Colonic mucosa (tissue), 4 donors: ENCODE measurements at regions not wholly inside any gene's neighbourhood (a gene's known extent, or its start where the extent isn't known, plus 50 kb on each side); places are given as distances from the start of the nearest gene placed in this dataset.

Source experiments
- DNase-seq: peaks from one replicate; pipeline ENCODE4 v3.0.0-alpha.2; 2020
- H3K27ac ChIP-seq: fragments of 200-600 bp; one replicate; pipeline ENCODE4 v1.8.0; 2021
- H3K27me3 ChIP-seq: fragments of 200-600 bp; one replicate; pipeline ENCODE4 v1.8.0; 2021
- H3K36me3 ChIP-seq: fragments of 200-600 bp; one replicate; pipeline ENCODE4 v1.8.0; 2021
- H3K4me1 ChIP-seq: fragments of 200-600 bp; one replicate; pipeline ENCODE4 v1.8.0; 2021; ENCODE audit warnings: mild to moderate bottlenecking
- H3K4me3 ChIP-seq: fragments of 200-600 bp; one replicate; pipeline ENCODE4 v1.8.0; 2021
- H3K9ac ChIP-seq, 2 donors: one replicate each; pipeline ENCODE4 v1.7.0; 2013; ENCODE audit warnings: control low read depth in 2 of 2, low read depth in 2 of 2, low read length in 2 of 2
- H3K9me3 ChIP-seq: fragments of 200-600 bp; one replicate; pipeline ENCODE4 v1.8.0; 2021
- intact Hi-C: fragments of 100-400 bp; cut with DNase I; formaldehyde crosslinking; loops from one replicate; pipeline ENCODE4 v1.14.1; 2022
- TF ChIP-seq, protein P1 (sequence below): fragments of 200-600 bp; IDR thresholded peaks from one replicate; pipeline ENCODE4 v1.8.0; 2022; ENCODE audit warnings: antibody characterized with exemption, mild to moderate bottlenecking
- donor health status: healthy.
- donor health status: DM: no; HTN: no; CAD: no.
- donor health status: DM: no; HTN: no; CAD: no.

DNA sequence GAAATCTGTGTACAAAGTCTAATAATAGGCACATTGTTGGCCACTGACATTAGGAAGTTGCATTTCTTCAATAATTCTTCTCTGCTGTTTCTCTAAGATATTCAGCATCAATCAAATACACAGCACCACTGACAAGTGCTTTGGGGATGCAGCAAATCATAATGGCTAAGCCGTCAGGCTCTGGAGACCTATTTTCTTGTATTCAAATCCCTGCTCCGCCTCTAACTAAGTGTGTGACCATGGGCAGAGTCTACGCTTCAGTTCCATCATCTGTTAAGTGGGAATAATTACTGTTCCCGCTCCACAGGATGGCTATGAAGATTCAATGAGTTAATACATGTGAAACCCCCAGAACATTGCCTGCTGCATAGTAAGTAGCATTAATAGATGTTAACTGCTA, 176.9 kb downstream of the ADGRL4 start:
- TF ChIP-seq, protein P1, sequence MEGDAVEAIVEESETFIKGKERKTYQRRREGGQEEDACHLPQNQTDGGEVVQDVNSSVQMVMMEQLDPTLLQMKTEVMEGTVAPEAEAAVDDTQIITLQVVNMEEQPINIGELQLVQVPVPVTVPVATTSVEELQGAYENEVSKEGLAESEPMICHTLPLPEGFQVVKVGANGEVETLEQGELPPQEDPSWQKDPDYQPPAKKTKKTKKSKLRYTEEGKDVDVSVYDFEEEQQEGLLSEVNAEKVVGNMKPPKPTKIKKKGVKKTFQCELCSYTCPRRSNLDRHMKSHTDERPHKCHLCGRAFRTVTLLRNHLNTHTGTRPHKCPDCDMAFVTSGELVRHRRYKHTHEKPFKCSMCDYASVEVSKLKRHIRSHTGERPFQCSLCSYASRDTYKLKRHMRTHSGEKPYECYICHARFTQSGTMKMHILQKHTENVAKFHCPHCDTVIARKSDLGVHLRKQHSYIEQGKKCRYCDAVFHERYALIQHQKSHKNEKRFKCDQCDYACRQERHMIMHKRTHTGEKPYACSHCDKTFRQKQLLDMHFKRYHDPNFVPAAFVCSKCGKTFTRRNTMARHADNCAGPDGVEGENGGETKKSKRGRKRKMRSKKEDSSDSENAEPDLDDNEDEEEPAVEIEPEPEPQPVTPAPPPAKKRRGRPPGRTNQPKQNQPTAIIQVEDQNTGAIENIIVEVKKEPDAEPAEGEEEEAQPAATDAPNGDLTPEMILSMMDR = no peak
- intact Hi-C loops = no loop called here
- Histone ChIP-seq H3K4me3 (no peak overlapping the region), H3K36me3 (no peaks in the 10 kb centered on the region), H3K4me1 (no peaks in the 10 kb centered on the region), H3K9me3 (no peaks in the 10 kb centered on the region), H3K27ac (no peak overlapping the region), H3K9ac (no peak overlapping the region), H3K27me3 (no peaks in the 10 kb centered on the region)
- DNase-seq = no peak

DNA sequence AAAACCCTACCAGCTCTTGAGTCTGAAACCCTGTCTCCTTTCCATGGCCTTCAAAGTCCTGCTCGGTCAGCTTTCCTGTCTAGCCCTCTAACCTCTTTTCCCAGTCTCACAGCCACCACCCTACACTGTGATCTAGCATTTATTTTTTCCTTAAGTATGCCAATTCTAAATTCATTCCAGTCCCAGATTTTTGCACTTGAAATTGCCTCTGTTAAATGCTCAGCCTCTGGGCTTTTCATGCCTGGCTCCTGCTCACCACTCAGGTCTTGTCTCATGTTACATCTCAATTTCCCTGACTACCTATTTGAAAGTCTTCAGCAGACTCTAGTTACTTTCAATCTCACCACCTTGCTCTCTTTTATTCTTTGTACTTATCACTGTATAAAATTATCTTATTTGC, 176.2 kb downstream of the ADGRL4 start:
- Histone ChIP-seq H3K36me3 (no peaks in the 10 kb centered on the region), H3K27ac (no peak overlapping the region), H3K9ac (no peak overlapping the region), H3K4me3 (no peak overlapping the region), H3K4me1 (no peaks in the 10 kb centered on the region), H3K27me3 (no peaks in the 10 kb centered on the region), H3K9me3 (no peaks in the 10 kb centered on the region)
- DNase-seq = no peak
- TF ChIP-seq, protein P1 = no peak
- intact Hi-C loops = no loop called here

DNA sequence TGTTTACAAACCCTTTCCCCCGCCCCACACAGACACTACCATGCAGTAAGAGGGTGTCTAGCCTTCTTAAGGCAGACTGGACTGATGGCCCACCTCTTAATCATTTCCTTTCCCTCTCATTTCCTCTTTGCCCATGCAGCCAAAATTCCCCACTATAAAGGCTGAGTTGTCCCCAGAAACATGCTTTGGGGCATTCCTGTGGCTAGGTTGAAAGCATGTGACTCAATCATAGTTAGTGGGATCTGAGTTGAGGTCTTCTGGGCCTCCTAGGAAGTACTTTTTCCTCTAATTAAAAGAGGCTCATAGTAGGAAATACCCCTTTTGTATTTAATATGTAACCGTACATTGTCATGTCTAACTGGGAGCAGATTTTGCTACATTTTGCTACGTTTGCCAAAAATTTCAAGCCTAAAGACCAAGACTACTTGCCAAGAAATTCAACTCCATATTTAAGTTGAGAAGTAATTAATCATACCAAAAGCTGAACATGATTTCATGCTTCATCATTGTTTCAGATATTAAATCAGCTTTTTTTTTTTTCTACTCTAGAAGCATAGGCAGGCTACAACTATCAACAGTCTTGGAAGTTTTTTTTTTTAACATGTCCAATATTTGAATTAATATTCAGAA, 174.7 kb downstream of the ADGRL4 start:
- Histone ChIP-seq H3K4me3 (no peak overlapping the region), H3K27me3 (no peaks in the 10 kb centered on the region), H3K9ac (no peak overlapping the region), H3K4me1 (no peaks in the 10 kb centered on the region), H3K9me3 (no peaks in the 10 kb centered on the region), H3K27ac (no peak overlapping the region), H3K36me3 (no peaks in the 10 kb centered on the region)
- intact Hi-C loops = no loop called here
- DNase-seq = no peak
- TF ChIP-seq, protein P1 = no peak

DNA sequence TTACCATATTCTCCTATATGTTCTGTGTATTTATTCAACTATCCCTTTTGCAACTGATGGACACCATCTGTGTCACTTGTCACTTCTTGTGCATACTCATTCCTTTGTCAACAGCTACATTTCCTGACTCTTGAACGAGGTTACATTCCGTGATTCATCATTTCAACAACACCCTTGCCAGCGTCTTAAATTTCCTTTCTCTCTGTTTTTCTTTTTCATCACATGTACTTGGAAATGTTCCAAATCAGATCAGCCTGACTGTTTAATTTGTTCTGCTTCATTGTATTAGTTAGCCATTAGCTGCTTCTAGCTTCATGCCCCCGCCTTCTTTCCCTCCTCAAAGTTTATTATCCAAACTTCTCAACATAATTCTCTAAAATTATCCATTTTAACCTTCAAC, 173.0 kb downstream of the ADGRL4 start:
- no peak overlapping the region for H3K9ac ChIP-seq
- H3K27me3 ChIP-seq = no peaks in the 10 kb centered on the region
- H3K4me3 ChIP-seq = no peak overlapping the region
- no peaks in the 10 kb centered on the region for H3K9me3 ChIP-seq
- H3K4me1 ChIP-seq = no peaks in the 10 kb centered on the region
- TF ChIP-seq, protein P1 = no peak
- H3K27ac ChIP-seq = no peak overlapping the region
- no peak for DNase-seq
- no peaks in the 10 kb centered on the region for H3K36me3 ChIP-seq
- intact Hi-C loops = no loop called here

DNA sequence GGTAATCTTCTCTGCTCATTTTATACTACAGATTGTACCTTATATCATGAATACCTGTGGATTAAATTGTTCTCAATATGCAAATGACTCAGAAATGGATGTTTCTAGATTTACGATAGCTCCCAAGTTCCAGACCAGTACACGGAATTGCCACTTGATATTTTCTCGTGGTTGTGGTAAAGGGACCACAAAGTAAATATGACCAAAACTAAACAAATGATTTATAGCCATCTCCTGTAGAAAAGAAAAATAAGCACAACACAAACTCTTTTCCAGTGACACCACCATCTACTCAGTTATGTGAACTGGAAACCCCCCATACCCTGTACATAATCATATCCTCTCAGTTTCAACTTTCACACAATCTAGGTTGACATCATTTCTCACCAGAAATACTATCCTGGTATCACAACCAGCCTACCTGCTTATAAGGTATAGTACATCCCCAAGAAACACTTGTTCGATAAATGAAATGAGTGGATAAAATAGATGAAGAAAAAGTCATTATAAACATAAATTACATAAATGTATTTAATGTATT, 172.3 kb downstream of the ADGRL4 start:
- no peaks in the 10 kb centered on the region for H3K36me3 ChIP-seq
- DNase-seq = no peak
- H3K4me3 ChIP-seq = no peak overlapping the region
- H3K9ac ChIP-seq = no peak overlapping the region
- TF ChIP-seq, protein P1 = no peak
- no peaks in the 10 kb centered on the region for H3K4me1 ChIP-seq
- no peaks in the 10 kb centered on the region for H3K27me3 ChIP-seq
- intact Hi-C loops = no loop called here
- no peak overlapping the region for H3K27ac ChIP-seq
- no peaks in the 10 kb centered on the region for H3K9me3 ChIP-seq
